ENCODE measurements at regions not wholly inside any gene's neighbourhood (a gene's known extent, or its start where the extent isn't known, plus 50 kb on each side); places are given as distances from the start of the nearest gene placed in this dataset.

- no peak for TF ChIP-seq POLR2AphosphoS5 (IDR thresholded peaks at IDR 0.05)
- TF ChIP-seq TAF1 (IDR thresholded peaks at IDR 0.05; ENCODE audit: low read depth) = no peak
- TF ChIP-seq REST (IDR thresholded peaks at IDR 0.05; ENCODE audit: borderline replicate concordance) = no peak
- no peak for TF ChIP-seq EZH2 (IDR thresholded peaks at IDR 0.05; ENCODE audit: borderline replicate concordance, insufficient read depth, low read length, poor library complexity, severe bottlenecking)
- TF ChIP-seq EP300 (conservative IDR thresholded peaks at IDR 0.05; ENCODE audit: poor library complexity, severe bottlenecking) = no peak
- TF ChIP-seq SMC3 (conservative IDR thresholded peaks at IDR 0.05; ENCODE audit: poor library complexity) = no peak
- TF ChIP-seq RAD21 (conservative IDR thresholded peaks at IDR 0.05) = no peak
- no peak for TF ChIP-seq MXI1 (conservative IDR thresholded peaks at IDR 0.05; ENCODE audit: poor library complexity, severe bottlenecking)
- Histone ChIP-seq H4K20me1 (ENCODE audit: insufficient read depth) (no peaks in the 10 kb centered on the region), H3K9me2 (ENCODE audit: insufficient read depth, low read length) (no peaks in the 10 kb centered on the region), H3K27me3 (ENCODE audit: insufficient read depth, low read depth, low read length) (no peaks in the 10 kb centered on the region), H3K79me2 (replicated peaks; ENCODE audit: insufficient read depth, low read length) (no peaks in the 10 kb centered on the region), H3F3A (ENCODE audit: insufficient read depth, low read length, poor library complexity, severe bottlenecking) (no peaks in the 10 kb centered on the region), H3K4me3 (ENCODE audit: low read length) (no peak overlapping the region), H3K27ac (ENCODE audit: low read length) (no peak overlapping the region), H3K9ac (ENCODE audit: low read length) (no peak overlapping the region), H3K9me3 (ENCODE audit: low read length) (no peaks in the 10 kb centered on the region), H3K36me3 (ENCODE audit: insufficient read depth, low read length) (no peaks in the 10 kb centered on the region), H3K4me2 (ENCODE audit: low read length) (no peak overlapping the region), H2AFZ (ENCODE audit: low read depth, low read length) (no peak overlapping the region)
Observed at GRCh38 chr10:128867819-128868218, 599.2 kb upstream of the MGMT start.

GRCh38 chr10:128868481-128868880, 598.6 kb upstream of the MGMT start:
- no peak overlapping the region for H3K4me2 ChIP-seq (ENCODE audit: low read length)
- H4K20me1 ChIP-seq (ENCODE audit: insufficient read depth) = no peaks in the 10 kb centered on the region
- H3K79me2 ChIP-seq (replicated peaks; ENCODE audit: insufficient read depth, low read length) = no peaks in the 10 kb centered on the region
- H3K4me3 ChIP-seq (ENCODE audit: low read length) = no peak overlapping the region
- H3K36me3 ChIP-seq (ENCODE audit: insufficient read depth, low read length) = no peaks in the 10 kb centered on the region
- H3K27me3 ChIP-seq (ENCODE audit: insufficient read depth, low read depth, low read length) = no peaks in the 10 kb centered on the region
- H3K9me3 ChIP-seq (ENCODE audit: low read length) = no peaks in the 10 kb centered on the region
- no peaks in the 10 kb centered on the region for H3K9me2 ChIP-seq (ENCODE audit: insufficient read depth, low read length)
- no peak overlapping the region for H3K9ac ChIP-seq (ENCODE audit: low read length)
- TF ChIP-seq EP300 (conservative IDR thresholded peaks at IDR 0.05; ENCODE audit: poor library complexity, severe bottlenecking) = no peak
- TF ChIP-seq CTCF (IDR thresholded peaks at IDR 0.05; ENCODE audit: poor library complexity, severe bottlenecking) = no peak
- no peak for TF ChIP-seq EZH2 (IDR thresholded peaks at IDR 0.05; ENCODE audit: borderline replicate concordance, insufficient read depth, low read length, poor library complexity, severe bottlenecking)
- no peak for TF ChIP-seq RAD21 (conservative IDR thresholded peaks at IDR 0.05)
- no peak for TF ChIP-seq MXI1 (conservative IDR thresholded peaks at IDR 0.05; ENCODE audit: poor library complexity, severe bottlenecking)
- TF ChIP-seq TAF1 (IDR thresholded peaks at IDR 0.05; ENCODE audit: low read depth) = no peak
- TF ChIP-seq SMC3 (conservative IDR thresholded peaks at IDR 0.05; ENCODE audit: poor library complexity) = no peak
- TF ChIP-seq REST (IDR thresholded peaks at IDR 0.05; ENCODE audit: borderline replicate concordance) = no peak
- TF ChIP-seq POLR2AphosphoS5 (IDR thresholded peaks at IDR 0.05) = no peak
- no peak overlapping the region for H3K27ac ChIP-seq (ENCODE audit: low read length)
- no peaks in the 10 kb centered on the region for H3F3A ChIP-seq (ENCODE audit: insufficient read depth, low read length, poor library complexity, severe bottlenecking)
- H2AFZ ChIP-seq (ENCODE audit: low read depth, low read length) = no peak overlapping the region
